ENCODE measurements at regions not wholly inside any gene's neighbourhood (a gene's known extent, or its start where the extent isn't known, plus 50 kb on each side); places are given as distances from the start of the nearest gene placed in this dataset.

DNA sequence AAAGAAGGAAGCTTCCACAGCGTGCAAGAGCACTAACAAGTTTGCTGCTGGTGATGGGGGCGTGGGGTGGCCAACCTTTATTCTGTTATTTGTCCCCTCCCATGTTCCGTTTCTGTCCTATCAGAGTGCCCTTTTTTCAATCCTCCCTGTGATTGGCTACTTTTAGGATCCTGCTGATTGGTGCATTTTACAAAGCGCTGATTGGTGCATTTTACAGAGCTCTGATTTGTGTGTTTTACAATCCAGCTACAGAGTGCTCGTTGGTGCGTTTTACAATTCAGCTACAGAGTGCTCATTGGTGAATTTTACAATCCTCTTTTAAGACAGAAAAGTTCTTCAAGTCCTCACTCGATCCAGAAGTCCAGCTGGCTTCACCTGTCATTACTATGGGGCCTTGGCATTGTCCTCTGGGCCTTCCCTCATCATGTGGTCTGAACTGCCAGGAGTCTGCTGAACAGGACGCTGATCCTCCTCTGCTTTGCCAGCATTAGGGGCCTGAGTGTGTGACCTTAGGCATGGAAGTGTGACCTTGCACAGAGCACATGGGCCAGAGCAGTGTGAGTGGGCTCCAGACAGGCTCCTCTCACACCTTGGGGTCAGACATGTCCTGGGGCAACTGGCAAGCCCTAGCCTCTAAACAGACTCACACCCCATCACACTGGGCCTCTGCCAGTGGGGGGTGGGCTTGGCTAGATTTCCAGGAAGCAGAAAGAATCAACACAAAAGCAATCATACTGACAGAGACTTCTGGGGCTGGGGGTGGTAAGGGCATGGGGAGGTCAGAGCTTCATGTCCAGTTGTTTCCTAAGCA, 167.4 kb downstream of the PTPN20 start:
- DNase-seq = no peak

DNA sequence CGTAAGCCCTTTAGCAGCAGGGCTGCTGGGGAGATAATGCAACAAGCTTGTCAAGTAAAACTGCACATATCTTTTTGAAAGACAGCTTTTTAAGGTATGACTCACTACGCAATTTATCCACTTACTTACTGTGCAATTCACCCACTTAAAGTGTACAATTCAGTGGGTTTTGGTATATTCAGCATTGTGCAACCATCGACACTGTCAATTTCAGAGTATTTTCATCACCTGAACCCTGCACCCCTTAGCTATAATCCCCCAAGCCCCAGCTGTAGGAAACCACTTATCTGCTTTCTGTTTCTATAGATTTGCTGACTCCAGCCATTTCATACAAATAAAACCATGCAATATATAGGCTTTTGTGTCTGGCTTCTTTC, 168.0 kb downstream of the PTPN20 start:
- DNase-seq = no peak

DNA sequence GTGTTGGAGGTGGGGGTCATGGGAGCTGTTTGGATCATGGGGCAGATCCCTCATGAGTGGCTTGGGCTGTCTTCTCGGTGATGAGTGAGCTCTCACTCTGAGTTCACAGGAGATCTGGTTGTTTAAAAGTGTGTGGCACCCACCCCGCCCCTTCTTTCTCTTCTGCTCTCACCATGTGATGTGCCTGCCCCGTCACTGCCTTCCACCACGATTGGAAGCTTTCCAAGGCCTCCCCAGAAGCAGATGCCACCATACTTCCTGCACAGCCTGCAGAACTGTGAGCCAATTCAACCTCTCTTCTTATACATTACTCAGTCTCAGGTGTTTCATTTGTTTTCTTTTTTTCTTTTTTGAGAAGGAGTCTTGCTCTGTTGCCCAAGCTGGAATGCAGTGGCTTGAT, 170.0 kb downstream of the PTPN20 start:
- peak; percentile 2 for DNase-seq

DNA sequence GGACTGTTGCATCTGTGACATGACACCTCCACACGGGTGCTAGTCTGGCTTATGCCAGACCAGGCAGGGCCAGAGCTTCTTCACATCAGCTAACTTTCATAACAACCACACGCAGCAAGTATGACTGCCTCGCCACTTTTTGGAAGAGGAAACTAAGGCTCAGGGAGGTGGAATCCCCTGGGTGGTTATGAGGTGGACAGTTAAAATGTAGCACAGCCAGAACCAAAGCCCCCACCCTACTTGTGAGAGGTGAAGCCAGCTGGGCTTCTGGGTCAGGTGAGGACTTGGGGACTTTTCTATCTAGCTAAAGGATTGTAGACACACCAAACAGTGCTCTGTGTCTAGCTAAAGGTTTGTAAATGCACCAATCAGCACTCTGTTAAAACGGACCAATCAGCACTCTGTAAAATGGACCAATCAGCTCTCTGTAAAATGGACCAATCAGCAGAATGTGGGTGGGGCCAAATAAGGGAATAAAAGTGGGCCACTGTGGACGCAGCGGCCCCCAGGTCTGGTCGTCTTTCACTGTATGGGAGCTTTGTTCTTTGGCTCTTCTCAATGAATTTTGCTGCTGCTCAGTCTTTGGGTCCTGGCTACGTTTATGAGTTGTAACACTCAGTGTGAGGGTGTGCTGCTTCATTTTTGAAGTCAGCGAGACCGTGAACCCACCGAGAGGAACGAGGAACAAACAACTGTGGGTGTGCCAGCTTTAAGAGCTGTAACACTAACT, 171.0 kb downstream of the PTPN20 start:
- DNase-seq = no peak

DNA sequence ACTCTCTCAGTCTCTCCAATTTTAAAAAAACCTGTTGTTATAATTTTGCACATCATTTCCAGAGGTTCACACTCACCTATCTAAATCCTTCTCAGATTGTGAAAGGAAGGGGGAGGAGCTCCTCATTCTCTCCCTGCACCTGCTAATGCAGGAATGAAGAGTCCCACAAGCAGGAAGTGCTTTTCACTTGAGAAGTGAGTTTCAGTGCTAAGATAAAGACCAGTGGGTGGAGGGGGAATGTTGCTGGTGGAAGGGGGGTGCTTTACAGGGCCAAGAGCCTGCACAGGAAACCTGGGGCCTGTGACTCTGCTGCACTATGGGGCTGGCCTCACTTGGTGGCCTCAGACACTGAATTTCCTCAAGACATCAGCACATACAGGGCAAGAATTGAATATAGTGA, 176.4 kb downstream of the PTPN20 start:
- no peak for DNase-seq

DNA sequence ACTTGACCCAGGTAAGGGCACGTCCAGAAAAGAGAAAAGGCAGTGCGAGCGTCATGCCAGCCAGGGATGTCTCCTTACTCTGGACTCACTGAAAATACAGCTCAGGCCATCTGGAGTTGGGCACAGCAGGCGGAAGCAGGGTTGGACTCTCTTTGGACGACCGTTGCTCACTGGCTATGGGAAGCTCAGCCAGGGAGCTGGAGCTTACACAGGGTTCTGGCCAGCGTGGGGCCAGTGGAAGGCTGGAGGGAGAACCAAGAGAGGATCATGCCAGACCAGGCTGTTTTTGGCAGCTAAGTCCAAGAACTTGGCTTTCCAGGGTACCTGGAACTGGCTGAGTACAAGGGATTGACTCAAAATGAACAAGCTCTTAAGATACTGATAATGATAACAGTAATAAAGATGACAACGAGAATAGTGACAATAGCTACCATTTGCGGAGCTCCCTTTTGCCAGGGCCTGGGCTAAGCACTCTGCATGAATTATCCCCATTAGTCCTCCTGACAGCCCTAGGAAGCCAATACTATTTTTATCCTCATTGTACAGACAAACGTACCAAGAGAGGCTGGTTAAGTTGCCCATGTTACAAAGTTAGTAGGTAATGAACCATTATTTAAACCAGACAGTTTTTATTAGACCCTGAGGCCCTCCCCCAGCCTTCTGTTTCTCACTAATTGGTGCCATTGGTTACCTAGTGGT, 177.6 kb downstream of the PTPN20 start:
- DNase-seq = no peak

DNA sequence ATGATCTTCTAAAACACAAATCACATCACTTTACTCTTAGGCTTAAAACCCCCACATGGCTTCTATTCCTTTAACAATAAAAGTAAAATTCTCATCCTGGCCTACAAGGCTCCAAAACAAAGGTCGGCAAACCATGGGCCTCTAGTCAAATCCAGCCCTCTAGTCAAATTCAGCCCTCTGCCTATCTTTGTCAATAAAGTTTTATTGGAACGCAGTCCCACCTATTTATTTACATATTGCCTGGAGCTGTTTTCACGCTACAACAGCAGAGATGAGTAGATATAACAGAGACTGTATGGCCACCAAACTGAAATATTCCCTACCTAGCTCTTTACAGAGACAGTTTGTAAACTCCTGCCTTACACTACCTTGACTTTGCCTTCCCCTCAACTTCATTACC, 178.8 kb downstream of the PTPN20 start:
- DNase-seq = no peak

DNA sequence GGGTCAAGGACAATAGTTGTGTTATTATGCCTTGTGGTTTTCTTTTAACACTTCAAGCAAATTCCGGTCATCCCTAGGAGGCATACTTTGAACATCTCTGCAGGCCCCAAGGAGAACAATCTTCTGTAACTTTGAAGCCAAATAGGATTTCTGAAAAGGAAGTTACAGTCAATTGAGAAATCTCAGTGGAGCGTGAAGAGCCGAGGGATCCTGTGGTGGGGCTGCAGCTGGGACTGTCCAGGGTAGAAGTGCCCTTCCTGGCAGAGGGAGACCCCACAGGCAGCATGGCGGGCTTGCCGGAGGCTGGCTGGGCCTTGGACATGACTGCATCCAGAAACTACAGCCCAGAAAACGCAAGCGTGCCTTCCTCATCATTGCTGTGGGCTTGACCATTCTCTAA, 179.7 kb downstream of the PTPN20 start:
- no peak for DNase-seq

DNA sequence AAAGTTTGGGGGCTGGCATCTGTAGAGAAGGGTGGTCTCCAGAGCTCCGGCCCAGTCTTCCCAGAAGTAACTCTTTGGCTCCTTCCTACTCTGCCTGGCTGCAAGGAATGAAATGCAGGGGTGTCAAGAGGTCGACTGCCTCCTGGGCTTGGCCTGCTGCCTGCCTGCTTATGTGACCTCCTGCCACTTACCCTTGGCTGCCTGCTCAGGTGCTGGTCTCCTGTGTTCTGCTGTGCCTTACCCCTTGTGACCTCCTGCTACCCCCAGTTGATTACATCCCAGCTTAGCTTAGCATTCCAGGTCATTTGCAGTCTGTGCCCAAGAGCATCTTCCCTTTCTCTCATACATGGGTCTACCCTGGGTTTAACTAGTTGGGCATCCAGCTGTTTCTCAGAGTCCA, 180.2 kb downstream of the PTPN20 start:
- no peak for DNase-seq

DNA sequence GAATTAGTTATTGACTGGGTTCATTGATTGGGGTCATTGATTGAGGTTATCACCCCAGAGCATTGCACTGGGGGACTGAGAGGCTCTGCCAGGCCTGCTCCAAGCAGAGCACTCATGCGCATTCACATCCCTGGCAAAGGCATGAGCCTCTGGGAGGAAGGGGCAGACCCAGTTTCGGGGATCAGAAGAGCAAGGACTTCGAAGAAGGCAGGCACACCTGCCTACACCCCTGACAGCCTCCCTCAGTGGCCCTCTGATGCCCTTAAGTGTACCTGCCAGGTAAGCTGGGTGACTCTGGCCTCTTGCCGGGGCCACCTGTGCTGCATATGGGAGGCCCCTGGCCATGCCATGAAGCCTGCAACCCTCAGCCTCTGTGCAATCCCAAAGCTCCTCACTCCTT, 181.1 kb downstream of the PTPN20 start:
- no peak for DNase-seq

DNA sequence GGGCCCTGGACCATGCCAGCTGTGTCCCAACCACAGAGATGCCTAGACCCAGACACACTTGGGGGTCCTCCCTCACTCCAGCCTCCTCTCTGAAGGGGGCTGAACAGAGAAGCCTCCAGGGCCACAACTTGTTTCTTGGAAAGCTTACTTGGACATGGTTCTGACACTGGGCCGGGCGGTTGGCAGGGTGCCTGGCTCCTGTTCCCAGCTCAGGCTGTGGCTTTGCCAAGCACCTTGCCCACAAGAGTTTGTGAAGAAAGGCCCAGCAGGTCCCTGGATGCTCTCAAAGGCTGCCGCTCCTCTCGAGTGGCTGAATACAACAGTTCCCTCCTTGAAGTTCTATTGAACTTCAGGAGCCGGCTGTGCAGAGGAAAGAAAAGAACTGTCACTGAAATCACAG, 181.6 kb downstream of the PTPN20 start:
- no peak for DNase-seq

DNA sequence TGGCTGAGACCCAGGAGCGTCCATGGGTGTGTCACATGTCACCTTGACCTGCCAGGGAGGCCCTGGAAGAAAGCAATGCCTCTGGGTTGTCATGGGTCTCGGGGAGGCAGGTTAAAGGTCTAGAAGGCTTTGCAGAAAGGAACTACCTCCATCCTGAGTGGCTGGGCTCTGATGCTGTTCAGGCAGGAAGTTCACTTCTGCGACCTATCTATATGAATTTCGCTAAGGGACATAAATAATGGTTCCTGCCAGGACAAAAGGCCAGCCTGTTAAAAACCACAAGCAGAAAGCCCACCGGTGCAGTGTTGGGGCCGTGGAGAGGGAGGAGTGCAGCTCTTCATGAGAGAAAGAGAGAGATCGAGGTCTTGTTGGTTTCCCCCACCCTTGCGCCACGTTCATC, 182.9 kb downstream of the PTPN20 start:
- no peak for DNase-seq

DNA sequence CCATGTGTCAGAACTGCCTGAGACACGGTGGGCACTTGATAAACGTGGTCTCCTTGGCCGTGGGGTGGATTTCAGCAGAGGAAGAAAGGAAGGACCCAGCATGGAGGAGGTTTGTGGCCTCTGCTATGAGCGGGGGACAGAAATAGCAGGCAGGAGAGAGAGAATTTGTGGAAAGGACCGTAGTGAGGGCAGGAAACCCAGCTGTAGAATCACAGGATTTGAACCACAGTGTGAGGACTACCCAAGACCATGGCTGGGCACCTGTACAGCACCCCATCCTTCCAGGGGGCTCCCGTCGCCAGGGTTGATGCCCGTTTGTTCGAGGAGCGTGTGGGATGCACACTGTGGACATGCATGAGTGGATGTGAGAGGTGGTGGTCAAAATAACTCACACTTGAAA, 183.4 kb downstream of the PTPN20 start:
- no peak for DNase-seq

DNA sequence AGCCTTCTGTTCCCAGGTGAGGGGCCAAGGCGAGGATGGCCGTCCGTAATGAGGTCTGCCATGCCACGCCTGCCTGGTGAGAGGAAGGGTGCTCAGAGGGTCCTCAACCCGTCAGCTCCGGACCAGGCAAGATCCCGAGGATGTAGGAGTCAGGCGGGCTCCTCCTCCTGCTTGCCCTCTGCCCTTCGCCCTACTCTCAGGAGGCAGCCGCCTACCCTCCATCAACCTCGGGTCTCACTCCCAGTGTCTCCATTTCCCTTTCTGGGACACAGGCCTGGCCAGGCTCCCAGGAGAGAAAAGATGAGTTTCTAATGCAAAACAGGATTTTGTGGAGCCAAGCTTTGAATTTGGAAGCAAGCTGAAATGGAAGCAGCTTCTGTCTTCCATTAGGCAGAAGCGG, 184.0 kb downstream of the PTPN20 start:
- DNase-seq = no peak

DNA sequence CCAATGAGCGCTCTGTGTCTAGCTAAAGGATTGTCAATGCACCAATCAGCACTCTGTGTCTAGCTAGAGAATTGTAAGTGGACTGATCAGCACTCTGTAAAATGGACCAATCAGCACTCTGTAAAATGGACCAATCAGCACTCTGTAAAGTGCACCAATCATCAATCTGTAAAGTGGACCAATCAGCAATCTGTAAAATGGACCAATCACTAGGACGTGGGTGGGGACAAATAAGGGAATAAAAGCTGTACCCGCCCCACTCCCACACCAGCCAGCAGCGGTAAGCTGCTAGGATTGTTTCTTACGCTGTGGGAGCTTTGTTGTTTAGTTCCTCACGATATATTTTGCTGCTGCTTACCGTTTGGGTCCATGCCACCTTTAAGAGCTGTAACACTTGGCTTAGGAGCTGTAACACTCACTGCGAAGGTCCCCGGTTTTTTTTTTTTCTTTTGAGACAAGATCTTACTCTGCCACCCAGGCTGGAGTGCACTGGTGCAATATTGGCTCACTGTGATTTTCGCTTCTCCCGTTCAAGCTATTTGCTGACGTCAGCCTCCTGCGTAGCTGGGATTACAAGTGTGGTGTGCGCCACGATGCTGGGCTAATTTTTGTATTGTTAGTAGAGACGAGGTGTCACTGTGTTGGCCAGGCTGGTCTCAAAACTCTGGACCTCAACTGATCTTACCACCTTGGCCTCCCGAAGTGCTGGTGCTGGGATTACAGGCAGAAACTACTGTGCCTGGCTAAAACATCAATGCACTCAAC, 184.8 kb downstream of the PTPN20 start:
- no peak for DNase-seq

DNA sequence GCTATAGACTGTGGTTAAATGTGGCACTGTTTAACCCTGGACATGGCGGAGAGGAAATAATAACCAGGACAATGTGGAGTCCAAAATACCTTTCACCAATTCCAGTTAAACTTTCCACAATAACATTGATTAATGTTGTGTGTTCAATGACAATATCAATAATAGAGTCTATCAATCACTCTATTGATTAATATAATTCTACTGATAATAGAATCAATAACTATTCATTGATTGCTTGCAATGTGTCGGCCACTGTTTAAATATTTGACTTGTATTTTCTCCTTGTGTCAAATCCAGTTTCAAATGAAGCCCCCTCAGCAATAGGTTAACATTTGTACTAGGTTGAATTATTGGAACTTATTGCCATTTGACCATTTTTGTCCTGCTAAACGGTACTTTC, 187.0 kb downstream of the PTPN20 start:
- DNase-seq = no peak

DNA sequence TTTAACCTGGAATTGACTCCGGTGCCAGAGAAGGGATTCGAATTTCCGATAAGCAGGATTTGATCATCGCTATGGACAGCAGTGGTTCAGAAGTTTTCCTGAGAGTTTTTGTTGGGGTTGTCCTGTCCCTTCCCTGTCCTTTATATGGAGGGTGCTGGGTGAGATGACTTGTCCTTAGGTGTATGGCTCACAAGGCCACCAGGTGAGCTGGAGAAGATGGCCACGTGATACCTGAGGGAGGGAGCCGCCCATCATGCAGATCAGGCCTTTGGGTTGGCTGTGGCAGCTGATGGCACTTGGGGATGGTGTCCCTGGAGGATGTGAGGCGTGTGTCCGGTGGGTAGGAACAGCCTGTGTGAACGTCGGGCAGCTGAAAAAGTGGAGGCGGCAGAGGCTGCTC, 187.7 kb downstream of the PTPN20 start:
- DNase-seq = no peak

DNA sequence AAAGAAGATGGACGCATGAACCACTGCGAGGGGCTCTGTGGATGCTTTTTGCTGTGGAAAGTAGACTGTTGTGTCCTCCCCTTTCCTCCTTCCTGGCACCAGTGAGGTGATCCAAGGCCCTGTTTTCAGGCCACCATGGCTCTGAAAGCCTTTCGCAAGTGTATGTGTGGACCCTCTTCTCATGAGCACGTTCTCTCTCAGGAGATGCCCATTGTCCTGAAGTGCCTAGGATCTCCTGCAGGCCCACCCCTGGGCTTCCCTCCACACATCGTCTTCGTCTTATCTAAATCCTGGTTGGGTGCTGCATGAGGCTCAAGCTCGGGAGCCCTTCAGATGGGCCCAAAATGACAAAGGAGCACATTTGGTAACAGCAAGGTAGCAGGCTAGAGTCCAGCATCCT, 188.2 kb downstream of the PTPN20 start:
- no peak for DNase-seq

DNA sequence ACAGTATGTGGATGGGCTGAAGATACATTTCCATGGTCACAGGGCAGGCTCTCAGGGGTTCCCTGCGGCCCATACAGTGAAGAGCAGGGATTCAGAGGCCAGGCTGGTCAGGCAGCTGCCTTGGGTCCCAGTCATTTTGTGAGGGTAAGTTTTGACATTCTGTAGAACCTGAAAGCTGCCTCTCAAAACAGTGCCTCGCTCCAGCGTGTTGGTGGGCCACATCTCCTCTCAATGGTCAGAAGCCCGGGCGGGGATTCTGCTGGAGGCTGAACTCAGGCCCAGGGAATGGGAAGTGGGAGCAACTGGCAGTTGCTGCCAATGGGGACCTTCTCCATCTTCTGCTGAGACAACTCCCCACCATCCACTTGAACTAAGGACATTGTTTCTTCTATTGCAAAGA, 190.0 kb downstream of the PTPN20 start:
- no peak for DNase-seq

DNA sequence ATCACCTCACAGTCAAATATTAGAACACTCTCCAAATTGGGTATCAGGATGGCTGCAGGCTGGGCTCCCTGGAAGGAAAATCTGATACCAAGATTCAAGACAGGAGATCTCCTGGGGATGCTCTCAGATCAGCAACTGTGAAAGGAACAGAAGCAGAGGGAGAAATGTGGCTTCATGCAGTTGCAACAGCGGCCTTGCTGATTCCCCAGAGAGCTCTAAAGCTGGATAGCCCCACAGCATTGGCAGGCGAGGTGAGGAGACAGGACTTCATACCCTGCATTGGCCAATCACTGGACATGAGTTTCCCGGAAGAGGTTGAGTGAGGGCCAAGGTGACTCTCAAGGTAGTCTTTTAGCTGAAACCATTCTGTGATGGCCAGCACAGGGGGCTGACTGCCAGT, 190.6 kb downstream of the PTPN20 start:
- no peak for DNase-seq

DNA sequence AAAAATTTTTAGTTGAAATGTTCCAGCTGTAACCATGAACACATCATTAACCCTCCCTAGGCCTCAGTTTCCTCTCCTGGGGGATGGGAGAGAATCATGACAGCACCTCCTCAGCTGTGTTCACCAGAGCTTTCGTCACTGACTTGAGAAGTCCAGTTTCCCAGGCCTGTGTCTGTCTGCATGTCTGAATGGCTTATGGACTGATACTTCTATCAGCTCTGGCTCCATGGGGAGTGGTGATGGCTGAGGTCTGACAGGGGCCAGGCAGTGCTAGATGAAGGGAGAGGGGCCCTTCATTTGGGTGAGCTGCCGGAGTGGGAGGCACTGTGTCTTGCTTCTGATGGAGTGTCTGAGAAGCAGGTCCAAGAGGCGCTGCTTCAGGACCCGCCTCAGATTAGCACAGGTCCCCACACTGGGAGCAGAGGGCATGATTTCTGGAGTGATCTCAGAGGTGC, 192.9 kb downstream of the PTPN20 start:
- no peak for DNase-seq

DNA sequence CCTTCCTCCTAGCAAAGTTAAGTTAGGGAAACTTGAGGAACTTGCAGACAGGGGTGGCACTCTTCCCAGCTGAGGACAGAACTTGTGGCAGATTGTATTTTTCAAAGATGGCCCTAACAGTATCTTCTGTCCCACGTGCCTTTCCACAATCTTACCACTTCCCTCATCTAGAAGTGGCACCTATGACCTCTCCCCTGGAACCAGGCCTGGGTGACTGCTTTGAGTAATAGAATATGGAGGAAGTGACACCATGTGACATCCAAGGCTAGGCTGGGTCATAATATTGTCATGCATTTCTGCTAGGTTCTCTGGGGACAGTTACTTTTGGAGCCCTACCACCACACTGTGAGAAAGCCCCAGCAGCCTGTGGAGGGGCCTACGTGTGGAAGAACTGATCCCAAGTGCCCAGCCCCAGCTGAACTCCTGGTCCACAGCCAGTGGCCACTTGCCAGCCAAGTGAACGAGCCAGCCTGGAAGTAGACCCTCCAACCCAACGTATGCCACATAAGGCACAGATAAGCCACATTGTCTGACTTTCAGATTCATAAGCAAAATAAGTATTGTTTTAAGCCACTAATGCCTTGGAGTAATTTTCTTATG, 193.7 kb downstream of the PTPN20 start:
- no peak for DNase-seq

All from central memory CD4-positive, alpha-beta T cell (primary cell).